ENCODE measurements at regions not wholly inside any gene's neighbourhood (a gene's known extent, or its start where the extent isn't known, plus 50 kb on each side); places are given as distances from the start of the nearest gene placed in this dataset.

GRCh38 chrX:10974920-10975319, 136.2 kb upstream of the HCCS start:
- Histone ChIP-seq H3K36me3 (no peaks in the 10 kb centered on the region), H3K4me1 (peaks cover 0 to 20% (median 6%) of the 10 kb centered on the region in 4 donors), H3K27me3 (no peaks in the 10 kb centered on the region), H3K4me3 (no peak overlapping the region), H3K27ac (replicated peaks in 1 of 4) (no peak overlapping the region), H3K9me3 (no peaks in the 10 kb centered on the region)
- intact Hi-C loops (cut with DNase I), result no loop called here
- 86% methylated on average over 1 of the region's 1 CpG for WGBS
- no peak for TF ChIP-seq EP300 (IDR thresholded peaks at IDR 0.05)
- TF ChIP-seq POLR2A (IDR thresholded peaks at IDR 0.05; ENCODE audit: low read depth), result no peak
- no peak for TF ChIP-seq POLR2AphosphoS5 (IDR thresholded peaks at IDR 0.05)
- TF ChIP-seq CTCF (IDR thresholded peaks at IDR 0.05), result no peak
- no peak for DNase-seq (ENCODE audit: extremely low spot score)

DNA sequence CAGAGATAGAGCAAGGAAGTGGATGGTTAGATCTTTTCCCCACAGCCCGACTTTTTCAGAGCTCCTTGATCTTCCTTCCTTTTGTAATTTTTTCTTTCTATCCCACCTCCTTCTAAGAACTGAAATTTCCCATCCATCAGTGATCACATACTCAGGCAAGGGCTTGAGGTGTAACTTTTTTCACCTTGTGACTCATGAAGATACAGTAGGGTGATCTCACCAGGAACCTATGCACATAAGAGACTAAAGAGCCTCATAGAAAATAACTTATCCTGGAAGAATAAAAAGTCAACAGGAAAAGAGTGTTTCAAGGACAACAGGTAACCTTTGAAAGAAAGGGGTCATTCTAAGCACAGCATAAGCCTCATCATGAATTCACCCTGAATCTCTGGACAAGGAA, 131.2 kb upstream of the HCCS start:
- Histone ChIP-seq H3K27me3 (no peaks in the 10 kb centered on the region), H3K4me3 (no peak overlapping the region), H3K36me3 (no peaks in the 10 kb centered on the region), H3K4me1 (no peaks in the 10 kb centered on the region), H3K9me3 (no peaks in the 10 kb centered on the region), H3K27ac (replicated peaks in 1 of 4) (no peak overlapping the region)
- TF ChIP-seq CTCF (IDR thresholded peaks at IDR 0.05), result no peak
- no peak for TF ChIP-seq POLR2A (IDR thresholded peaks at IDR 0.05; ENCODE audit: low read depth)
- no peak for TF ChIP-seq POLR2AphosphoS5 (IDR thresholded peaks at IDR 0.05)
- no peak for TF ChIP-seq EP300 (IDR thresholded peaks at IDR 0.05)
- DNase-seq (ENCODE audit: extremely low spot score), result no peak
- intact Hi-C loops (cut with DNase I), result no loop called here
- WGBS, result 73% methylated on average over 1 of the region's 1 CpG

- Histone ChIP-seq H3K27me3 (no peaks in the 10 kb centered on the region), H3K4me1 (no peaks in the 10 kb centered on the region), H3K27ac (replicated peaks in 1 of 4) (no peak overlapping the region), H3K4me3 (no peak overlapping the region), H3K36me3 (no peaks in the 10 kb centered on the region), H3K9me3 (no peaks in the 10 kb centered on the region)
- intact Hi-C loops (cut with DNase I), result no loop called here
- no peak for DNase-seq (ENCODE audit: extremely low spot score)
- TF ChIP-seq CTCF (IDR thresholded peaks at IDR 0.05), result no peak
- TF ChIP-seq POLR2A (IDR thresholded peaks at IDR 0.05; ENCODE audit: low read depth), result no peak
- no peak for TF ChIP-seq EP300 (IDR thresholded peaks at IDR 0.05)
- TF ChIP-seq POLR2AphosphoS5 (IDR thresholded peaks at IDR 0.05), result no peak
- WGBS, result 91% methylated on average over 3 of the region's 3 CpGs
Measured at GRCh38 chrX:10981506-10981905, 129.6 kb upstream of the HCCS start.

DNA sequence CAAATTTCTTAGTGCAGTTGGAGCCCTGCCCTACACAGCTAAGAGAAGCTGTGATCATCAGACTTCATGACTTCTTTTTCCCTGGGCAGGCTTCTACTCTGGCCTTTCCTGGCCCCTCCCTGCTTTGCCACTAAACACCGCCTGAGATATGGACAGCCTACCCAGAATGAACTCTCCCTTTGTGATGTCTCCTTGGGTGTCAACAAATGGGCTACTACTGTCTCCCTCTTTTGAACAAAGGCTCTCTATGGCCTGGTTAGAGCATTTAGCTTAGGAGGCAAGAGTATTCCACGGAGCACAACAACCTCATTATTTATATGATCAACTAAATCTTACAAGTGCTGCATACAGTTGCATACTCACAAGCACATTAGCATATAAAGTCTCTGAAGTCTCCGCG, 127.6 kb upstream of the HCCS start:
- no peak overlapping the region for H3K4me3 ChIP-seq
- no peak overlapping the region for H3K27ac ChIP-seq (replicated peaks in 1 of 4)
- no peaks in the 10 kb centered on the region for H3K4me1 ChIP-seq
- intact Hi-C loops (cut with DNase I), result no loop called here
- 80% methylated on average over 4 of the region's 4 CpGs for WGBS
- H3K9me3 ChIP-seq, result no peaks in the 10 kb centered on the region
- TF ChIP-seq POLR2A (IDR thresholded peaks at IDR 0.05; ENCODE audit: low read depth) (no peak), EP300 (IDR thresholded peaks at IDR 0.05) (no peak), POLR2AphosphoS5 (IDR thresholded peaks at IDR 0.05) (no peak)
- no peaks in the 10 kb centered on the region for H3K27me3 ChIP-seq
- no peak for DNase-seq (ENCODE audit: extremely low spot score)
- no peaks in the 10 kb centered on the region for H3K36me3 ChIP-seq

- TF ChIP-seq POLR2A (IDR thresholded peaks at IDR 0.05; ENCODE audit: low read depth), result no peak
- TF ChIP-seq CTCF (IDR thresholded peaks at IDR 0.05), result no peak
- TF ChIP-seq POLR2AphosphoS5 (IDR thresholded peaks at IDR 0.05), result no peak
- no peak for TF ChIP-seq EP300 (IDR thresholded peaks at IDR 0.05)
- no peak for DNase-seq (ENCODE audit: extremely low spot score)
- intact Hi-C loops (cut with DNase I), result no loop called here
- 63% methylated on average over 1 of the region's 1 CpG for whole genome bisulfite sequencing
- H3K9me3 ChIP-seq, result no peaks in the 10 kb centered on the region
- no peaks in the 10 kb centered on the region for H3K36me3 ChIP-seq
- H3K27ac ChIP-seq (replicated peaks in 1 of 4), result no peak overlapping the region
- no peak overlapping the region for H3K4me3 ChIP-seq
- H3K4me1 ChIP-seq, result no peaks in the 10 kb centered on the region
- H3K27me3 ChIP-seq, result no peaks in the 10 kb centered on the region
Measured at GRCh38 chrX:10984213-10984612, 126.9 kb upstream of the HCCS start.
